Neutrophil (primary cell): ENCODE measurements at regions not wholly inside any gene's neighbourhood (a gene's known extent, or its start where the extent isn't known, plus 50 kb on each side); places are given as distances from the start of the nearest gene placed in this dataset.

Source experiments
- H3K27ac ChIP-seq: fragments of 200-600 bp; sonication (generic); 2 replicates; pipeline ENCODE4 v1.5.1; 2016; ENCODE audit warnings: mild to moderate bottlenecking, moderate library complexity
- H3K27me3 ChIP-seq: fragments of 200-600 bp; sonication (generic); 2 replicates; pipeline ENCODE4 v1.6.0; 2016; ENCODE audit warnings: mild to moderate bottlenecking
- H3K36me3 ChIP-seq: fragments of 200-600 bp; sonication (generic); 2 replicates; pipeline ENCODE4 v1.5.1; 2017
- H3K4me1 ChIP-seq, 2 experiments: fragments of 200-600 bp in 1 of 2; sonication (generic) in 1 of 2; 1 replicate in 1 of 2; 2 replicates in 1 of 2; pipeline versions ENCODE4 v1.5.1 to v1.6.1; 2013 to 2016; ENCODE audit warnings: low read depth in 1 of 2, low read length in 1 of 2, mild to moderate bottlenecking in 1 of 2, moderate library complexity in 1 of 2; ENCODE audit not compliant: control insufficient read depth in 1 of 2, insufficient read depth in 1 of 2
- H3K4me3 ChIP-seq, 2 experiments: fragments of 200-600 bp in 1 of 2; sonication (generic) in 1 of 2; 1 replicate in 1 of 2; 2 replicates in 1 of 2; pipeline ENCODE4 v1.5.1; 2013 to 2016; ENCODE audit warnings: low read depth in 1 of 2, low read length in 1 of 2, mild to moderate bottlenecking in 1 of 2, moderate library complexity in 1 of 2
- H3K9me3 ChIP-seq: fragments of 200-600 bp; sonication (generic); 2 replicates; pipeline ENCODE4 v1.5.1; 2016
- TF ChIP-seq, protein P1 (sequence below): fragments of 200-600 bp; sonication (generic); IDR thresholded peaks from 2 replicates; pipeline ENCODE4 v1.5.1; 2016; ENCODE audit warnings: antibody characterized with exemption

GRCh38 chrY:8092926-8093325 is 1181.4 kb upstream of the AMELY start:
- TF ChIP-seq, protein P1, sequence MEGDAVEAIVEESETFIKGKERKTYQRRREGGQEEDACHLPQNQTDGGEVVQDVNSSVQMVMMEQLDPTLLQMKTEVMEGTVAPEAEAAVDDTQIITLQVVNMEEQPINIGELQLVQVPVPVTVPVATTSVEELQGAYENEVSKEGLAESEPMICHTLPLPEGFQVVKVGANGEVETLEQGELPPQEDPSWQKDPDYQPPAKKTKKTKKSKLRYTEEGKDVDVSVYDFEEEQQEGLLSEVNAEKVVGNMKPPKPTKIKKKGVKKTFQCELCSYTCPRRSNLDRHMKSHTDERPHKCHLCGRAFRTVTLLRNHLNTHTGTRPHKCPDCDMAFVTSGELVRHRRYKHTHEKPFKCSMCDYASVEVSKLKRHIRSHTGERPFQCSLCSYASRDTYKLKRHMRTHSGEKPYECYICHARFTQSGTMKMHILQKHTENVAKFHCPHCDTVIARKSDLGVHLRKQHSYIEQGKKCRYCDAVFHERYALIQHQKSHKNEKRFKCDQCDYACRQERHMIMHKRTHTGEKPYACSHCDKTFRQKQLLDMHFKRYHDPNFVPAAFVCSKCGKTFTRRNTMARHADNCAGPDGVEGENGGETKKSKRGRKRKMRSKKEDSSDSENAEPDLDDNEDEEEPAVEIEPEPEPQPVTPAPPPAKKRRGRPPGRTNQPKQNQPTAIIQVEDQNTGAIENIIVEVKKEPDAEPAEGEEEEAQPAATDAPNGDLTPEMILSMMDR = no peak
- no peaks in the 10 kb centered on the region for H3K9me3 ChIP-seq
- no peak overlapping the region for H3K4me3 ChIP-seq
- H3K27ac ChIP-seq = no peak overlapping the region
- H3K36me3 ChIP-seq = no peaks in the 10 kb centered on the region
- H3K4me1 ChIP-seq = no peaks in the 10 kb centered on the region
- no peaks in the 10 kb centered on the region for H3K27me3 ChIP-seq

DNA sequence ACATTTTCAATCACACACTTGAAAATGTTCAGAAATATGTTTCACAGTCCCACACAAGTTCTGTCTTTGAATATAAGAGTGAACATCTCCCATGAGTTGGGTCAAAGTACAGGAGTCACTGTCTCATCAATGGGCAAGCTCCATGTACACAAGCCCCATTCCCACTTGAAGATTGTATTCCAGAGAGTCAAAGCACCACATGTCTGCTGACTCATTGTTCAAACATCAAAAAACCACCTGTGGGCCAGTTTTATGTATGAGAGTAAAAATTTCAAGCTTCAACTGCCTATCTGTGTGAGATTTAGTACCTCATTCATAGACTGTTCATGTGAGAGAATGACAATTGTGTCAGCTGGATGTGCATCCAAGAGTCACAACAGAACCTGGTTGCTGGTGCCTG is 1174.4 kb upstream of the AMELY start:
- Histone ChIP-seq H3K27ac (no peak overlapping the region), H3K36me3 (no peaks in the 10 kb centered on the region), H3K27me3 (no peaks in the 10 kb centered on the region), H3K9me3 (no peaks in the 10 kb centered on the region), H3K4me1 (no peaks in the 10 kb centered on the region), H3K4me3 (no peak overlapping the region)
- TF ChIP-seq, protein P1 = no peak

DNA sequence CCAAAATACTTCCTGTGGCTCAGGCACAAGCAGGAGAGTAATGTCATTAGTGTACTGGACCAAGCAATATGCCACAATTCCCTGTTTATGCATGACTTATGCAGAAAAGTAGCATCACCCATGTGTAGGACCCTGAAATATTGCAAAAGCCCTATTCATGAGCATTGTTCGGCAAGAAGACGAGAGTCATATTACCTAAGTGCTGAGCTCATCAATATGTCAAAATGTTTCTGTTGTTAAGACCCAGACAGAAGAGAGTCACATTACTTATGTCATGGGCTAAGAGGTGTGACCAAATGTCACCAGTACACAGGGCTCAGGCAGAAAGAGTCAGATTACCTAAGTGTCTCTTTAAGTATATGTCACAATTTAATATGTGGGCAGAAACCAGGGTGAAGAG is 1172.6 kb upstream of the AMELY start:
- no peaks in the 10 kb centered on the region for H3K36me3 ChIP-seq
- H3K9me3 ChIP-seq = no peaks in the 10 kb centered on the region
- no peaks in the 10 kb centered on the region for H3K27me3 ChIP-seq
- no peak overlapping the region for H3K4me3 ChIP-seq
- TF ChIP-seq, protein P1 = no peak
- no peaks in the 10 kb centered on the region for H3K4me1 ChIP-seq
- no peak overlapping the region for H3K27ac ChIP-seq

GRCh38 chrY:8081151-8081550 is 1169.6 kb upstream of the AMELY start:
- Histone ChIP-seq H3K4me1 (no peaks in the 10 kb centered on the region), H3K4me3 (no peak overlapping the region), H3K27me3 (no peaks in the 10 kb centered on the region), H3K36me3 (no peaks in the 10 kb centered on the region), H3K9me3 (no peaks in the 10 kb centered on the region), H3K27ac (no peak overlapping the region)
- TF ChIP-seq, protein P1 = no peak

- TF ChIP-seq, protein P1 = no peak
- Histone ChIP-seq H3K36me3 (no peaks in the 10 kb centered on the region), H3K4me1 (no peaks in the 10 kb centered on the region), H3K4me3 (no peak overlapping the region), H3K27ac (no peak overlapping the region), H3K9me3 (no peaks in the 10 kb centered on the region), H3K27me3 (no peaks in the 10 kb centered on the region)
These were observed 1153.7 kb upstream of the AMELY start for GRCh38 chrY:8065220-8065619.

DNA sequence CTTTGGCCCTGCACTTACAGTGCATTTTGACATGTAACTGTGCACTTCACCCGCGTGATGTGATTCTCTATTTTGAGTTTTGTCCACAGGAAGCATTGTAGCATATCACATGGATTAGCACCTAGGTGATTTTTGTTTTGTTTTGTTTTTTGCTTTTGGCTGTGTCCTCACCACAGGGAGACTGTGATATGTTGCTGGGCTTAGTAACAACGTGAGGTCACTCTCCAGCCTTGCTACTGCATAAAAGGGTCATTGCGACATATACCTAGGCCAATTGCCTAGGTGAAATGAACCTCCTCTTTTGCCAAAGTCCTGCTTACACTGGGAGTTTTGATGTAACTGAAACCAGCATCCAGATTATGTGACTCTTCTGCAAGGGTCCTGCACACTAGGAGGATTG is 1152.9 kb upstream of the AMELY start:
- Histone ChIP-seq H3K9me3 (no peaks in the 10 kb centered on the region), H3K27ac (no peak overlapping the region), H3K27me3 (no peaks in the 10 kb centered on the region), H3K4me1 (no peaks in the 10 kb centered on the region), H3K4me3 (no peak overlapping the region), H3K36me3 (no peaks in the 10 kb centered on the region)
- TF ChIP-seq, protein P1 = no peak
